ENCODE measurements at regions not wholly inside any gene's neighbourhood (a gene's known extent, or its start where the extent isn't known, plus 50 kb on each side); places are given as distances from the start of the nearest gene placed in this dataset.

DNA sequence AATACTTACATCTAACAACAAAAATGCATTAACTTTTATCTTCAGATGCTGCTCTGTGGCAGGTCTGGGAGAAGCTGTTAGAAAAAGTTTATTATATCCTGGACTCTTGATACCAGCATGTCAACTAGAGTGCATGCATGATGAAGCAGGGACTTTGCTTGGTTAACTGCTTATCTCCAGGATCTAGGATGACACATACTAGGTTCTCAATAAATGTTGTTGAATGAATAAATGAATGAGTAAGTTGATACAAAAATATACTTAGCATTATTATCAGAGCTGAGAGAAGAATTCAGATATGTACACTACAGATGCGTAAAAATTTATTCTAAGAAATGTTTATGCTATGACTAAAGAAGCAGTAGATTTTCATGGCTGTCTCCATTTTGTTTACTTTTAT, 304.3 kb downstream of the LTN1 start:
- TF ChIP-seq, protein P1, sequence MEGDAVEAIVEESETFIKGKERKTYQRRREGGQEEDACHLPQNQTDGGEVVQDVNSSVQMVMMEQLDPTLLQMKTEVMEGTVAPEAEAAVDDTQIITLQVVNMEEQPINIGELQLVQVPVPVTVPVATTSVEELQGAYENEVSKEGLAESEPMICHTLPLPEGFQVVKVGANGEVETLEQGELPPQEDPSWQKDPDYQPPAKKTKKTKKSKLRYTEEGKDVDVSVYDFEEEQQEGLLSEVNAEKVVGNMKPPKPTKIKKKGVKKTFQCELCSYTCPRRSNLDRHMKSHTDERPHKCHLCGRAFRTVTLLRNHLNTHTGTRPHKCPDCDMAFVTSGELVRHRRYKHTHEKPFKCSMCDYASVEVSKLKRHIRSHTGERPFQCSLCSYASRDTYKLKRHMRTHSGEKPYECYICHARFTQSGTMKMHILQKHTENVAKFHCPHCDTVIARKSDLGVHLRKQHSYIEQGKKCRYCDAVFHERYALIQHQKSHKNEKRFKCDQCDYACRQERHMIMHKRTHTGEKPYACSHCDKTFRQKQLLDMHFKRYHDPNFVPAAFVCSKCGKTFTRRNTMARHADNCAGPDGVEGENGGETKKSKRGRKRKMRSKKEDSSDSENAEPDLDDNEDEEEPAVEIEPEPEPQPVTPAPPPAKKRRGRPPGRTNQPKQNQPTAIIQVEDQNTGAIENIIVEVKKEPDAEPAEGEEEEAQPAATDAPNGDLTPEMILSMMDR (IDR thresholded peaks at IDR 0.05; ENCODE audit: extremely low read depth in 1 of 2, insufficient read depth in 1 of 2, low read depth in 1 of 2, low read length in 2 of 2), result no peak
- TF ChIP-seq POLR2A (IDR thresholded peaks at IDR 0.05; ENCODE audit: low read depth, low read length) (no peak), POLR2AphosphoS5 (IDR thresholded peaks at IDR 0.05; ENCODE audit: insufficient read depth, low read depth, low read length) (no peak)
